K562 (cell line): ENCODE measurements at regions not wholly inside any gene's neighbourhood (a gene's known extent, or its start where the extent isn't known, plus 50 kb on each side); places are given as distances from the start of the nearest gene placed in this dataset.

Experiments
- BHLHE40 ChIP-seq: IDR thresholded peaks from 2 replicates; pipeline ENCODE4 v1.6.1; 2011; ENCODE audit warnings: low read length, improper control_type of control experiment
- HNRNPL ChIP-seq: fragments of 200-400 bp; formaldehyde crosslinking; IDR thresholded peaks from 2 replicates; pipeline ENCODE4 v1.6.1; 2017; ENCODE audit warnings: low read depth, mild to moderate bottlenecking, low read length
- OTX1 ChIP-seq: fragments of 450-650 bp; formaldehyde crosslinking; IDR thresholded peaks from 2 replicates; pipeline ENCODE4 v1.4.0; 2022; ENCODE audit warnings: mild to moderate bottlenecking
- SIX5 ChIP-seq, 2 experiments: IDR thresholded peaks; 2 replicates each; pipeline ENCODE4 v1.6.1; 2011; ENCODE audit warnings: low read length in 2 of 2, borderline replicate concordance in 1 of 2, low read depth in 1 of 2, mild to moderate bottlenecking in 1 of 2, moderate library complexity in 1 of 2; ENCODE audit not compliant: insufficient read depth in 1 of 2
- U2AF1 ChIP-seq: fragments of 200-400 bp; formaldehyde crosslinking; optimal IDR thresholded peaks from 2 replicates; pipeline ENCODE3; 2017; ENCODE audit warnings: mild to moderate bottlenecking, low read depth, low read length, moderate library complexity
- ZNF764 ChIP-seq: fragments of 250-450 bp; sonication (Bioruptor Pico); IDR thresholded peaks from 2 replicates; pipeline ENCODE4 v1.4.0; 2020; ENCODE audit warnings: low read depth, mild to moderate bottlenecking, moderate library complexity
- TF ChIP-seq, protein P1 (sequence below): fragments of 450-650 bp; IDR thresholded peaks from 2 replicates; pipeline ENCODE4 v1.6.1; 2016; ENCODE audit warnings: mild to moderate bottlenecking, moderate library complexity
- TF ChIP-seq, protein P2 (sequence below): IDR thresholded peaks from 2 replicates; pipeline ENCODE4 v1.6.1; 2014; ENCODE audit warnings: antibody characterized with exemption
- TF ChIP-seq, protein P3 (sequence below): fragments of 200-800 bp; sonication (Bioruptor generic); IDR thresholded peaks from 2 replicates; pipeline ENCODE4 v1.6.1; 2017; ENCODE audit warnings: missing genetic modification characterization, missing compliant biosample characterization

DNA sequence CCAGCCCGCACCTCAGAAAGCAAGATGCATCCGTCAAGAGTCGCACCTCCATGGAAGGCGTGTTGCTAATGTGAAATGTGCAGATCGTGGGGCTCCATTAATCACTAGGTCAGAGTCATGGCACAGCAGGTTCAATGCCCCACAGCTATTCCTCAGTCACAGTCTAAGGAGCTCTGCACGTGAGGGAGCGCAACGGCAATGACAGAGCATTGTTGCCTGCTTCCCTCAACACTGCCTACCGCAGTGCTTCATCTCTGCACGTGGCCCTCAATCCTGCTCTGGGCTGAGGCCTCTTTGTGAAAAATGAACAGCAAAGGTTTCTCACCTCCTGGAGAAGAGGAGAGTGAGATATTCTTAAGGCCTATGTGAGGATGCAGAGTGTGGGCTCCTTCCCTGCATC is 995.2 kb upstream of the TMEM132C start (continued):
- TF ChIP-seq, protein P1, sequence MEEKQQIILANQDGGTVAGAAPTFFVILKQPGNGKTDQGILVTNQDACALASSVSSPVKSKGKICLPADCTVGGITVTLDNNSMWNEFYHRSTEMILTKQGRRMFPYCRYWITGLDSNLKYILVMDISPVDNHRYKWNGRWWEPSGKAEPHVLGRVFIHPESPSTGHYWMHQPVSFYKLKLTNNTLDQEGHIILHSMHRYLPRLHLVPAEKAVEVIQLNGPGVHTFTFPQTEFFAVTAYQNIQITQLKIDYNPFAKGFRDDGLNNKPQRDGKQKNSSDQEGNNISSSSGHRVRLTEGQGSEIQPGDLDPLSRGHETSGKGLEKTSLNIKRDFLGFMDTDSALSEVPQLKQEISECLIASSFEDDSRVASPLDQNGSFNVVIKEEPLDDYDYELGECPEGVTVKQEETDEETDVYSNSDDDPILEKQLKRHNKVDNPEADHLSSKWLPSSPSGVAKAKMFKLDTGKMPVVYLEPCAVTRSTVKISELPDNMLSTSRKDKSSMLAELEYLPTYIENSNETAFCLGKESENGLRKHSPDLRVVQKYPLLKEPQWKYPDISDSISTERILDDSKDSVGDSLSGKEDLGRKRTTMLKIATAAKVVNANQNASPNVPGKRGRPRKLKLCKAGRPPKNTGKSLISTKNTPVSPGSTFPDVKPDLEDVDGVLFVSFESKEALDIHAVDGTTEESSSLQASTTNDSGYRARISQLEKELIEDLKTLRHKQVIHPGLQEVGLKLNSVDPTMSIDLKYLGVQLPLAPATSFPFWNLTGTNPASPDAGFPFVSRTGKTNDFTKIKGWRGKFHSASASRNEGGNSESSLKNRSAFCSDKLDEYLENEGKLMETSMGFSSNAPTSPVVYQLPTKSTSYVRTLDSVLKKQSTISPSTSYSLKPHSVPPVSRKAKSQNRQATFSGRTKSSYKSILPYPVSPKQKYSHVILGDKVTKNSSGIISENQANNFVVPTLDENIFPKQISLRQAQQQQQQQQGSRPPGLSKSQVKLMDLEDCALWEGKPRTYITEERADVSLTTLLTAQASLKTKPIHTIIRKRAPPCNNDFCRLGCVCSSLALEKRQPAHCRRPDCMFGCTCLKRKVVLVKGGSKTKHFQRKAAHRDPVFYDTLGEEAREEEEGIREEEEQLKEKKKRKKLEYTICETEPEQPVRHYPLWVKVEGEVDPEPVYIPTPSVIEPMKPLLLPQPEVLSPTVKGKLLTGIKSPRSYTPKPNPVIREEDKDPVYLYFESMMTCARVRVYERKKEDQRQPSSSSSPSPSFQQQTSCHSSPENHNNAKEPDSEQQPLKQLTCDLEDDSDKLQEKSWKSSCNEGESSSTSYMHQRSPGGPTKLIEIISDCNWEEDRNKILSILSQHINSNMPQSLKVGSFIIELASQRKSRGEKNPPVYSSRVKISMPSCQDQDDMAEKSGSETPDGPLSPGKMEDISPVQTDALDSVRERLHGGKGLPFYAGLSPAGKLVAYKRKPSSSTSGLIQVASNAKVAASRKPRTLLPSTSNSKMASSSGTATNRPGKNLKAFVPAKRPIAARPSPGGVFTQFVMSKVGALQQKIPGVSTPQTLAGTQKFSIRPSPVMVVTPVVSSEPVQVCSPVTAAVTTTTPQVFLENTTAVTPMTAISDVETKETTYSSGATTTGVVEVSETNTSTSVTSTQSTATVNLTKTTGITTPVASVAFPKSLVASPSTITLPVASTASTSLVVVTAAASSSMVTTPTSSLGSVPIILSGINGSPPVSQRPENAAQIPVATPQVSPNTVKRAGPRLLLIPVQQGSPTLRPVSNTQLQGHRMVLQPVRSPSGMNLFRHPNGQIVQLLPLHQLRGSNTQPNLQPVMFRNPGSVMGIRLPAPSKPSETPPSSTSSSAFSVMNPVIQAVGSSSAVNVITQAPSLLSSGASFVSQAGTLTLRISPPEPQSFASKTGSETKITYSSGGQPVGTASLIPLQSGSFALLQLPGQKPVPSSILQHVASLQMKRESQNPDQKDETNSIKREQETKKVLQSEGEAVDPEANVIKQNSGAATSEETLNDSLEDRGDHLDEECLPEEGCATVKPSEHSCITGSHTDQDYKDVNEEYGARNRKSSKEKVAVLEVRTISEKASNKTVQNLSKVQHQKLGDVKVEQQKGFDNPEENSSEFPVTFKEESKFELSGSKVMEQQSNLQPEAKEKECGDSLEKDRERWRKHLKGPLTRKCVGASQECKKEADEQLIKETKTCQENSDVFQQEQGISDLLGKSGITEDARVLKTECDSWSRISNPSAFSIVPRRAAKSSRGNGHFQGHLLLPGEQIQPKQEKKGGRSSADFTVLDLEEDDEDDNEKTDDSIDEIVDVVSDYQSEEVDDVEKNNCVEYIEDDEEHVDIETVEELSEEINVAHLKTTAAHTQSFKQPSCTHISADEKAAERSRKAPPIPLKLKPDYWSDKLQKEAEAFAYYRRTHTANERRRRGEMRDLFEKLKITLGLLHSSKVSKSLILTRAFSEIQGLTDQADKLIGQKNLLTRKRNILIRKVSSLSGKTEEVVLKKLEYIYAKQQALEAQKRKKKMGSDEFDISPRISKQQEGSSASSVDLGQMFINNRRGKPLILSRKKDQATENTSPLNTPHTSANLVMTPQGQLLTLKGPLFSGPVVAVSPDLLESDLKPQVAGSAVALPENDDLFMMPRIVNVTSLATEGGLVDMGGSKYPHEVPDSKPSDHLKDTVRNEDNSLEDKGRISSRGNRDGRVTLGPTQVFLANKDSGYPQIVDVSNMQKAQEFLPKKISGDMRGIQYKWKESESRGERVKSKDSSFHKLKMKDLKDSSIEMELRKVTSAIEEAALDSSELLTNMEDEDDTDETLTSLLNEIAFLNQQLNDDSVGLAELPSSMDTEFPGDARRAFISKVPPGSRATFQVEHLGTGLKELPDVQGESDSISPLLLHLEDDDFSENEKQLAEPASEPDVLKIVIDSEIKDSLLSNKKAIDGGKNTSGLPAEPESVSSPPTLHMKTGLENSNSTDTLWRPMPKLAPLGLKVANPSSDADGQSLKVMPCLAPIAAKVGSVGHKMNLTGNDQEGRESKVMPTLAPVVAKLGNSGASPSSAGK: peak; percentile 77
- TF ChIP-seq ZNF764 (CRISPR knock-in tag) (no peak), BHLHE40 (peak; percentile 92), SIX5 (IDR thresholded peaks at IDR 0.05; ENCODE audit: borderline replicate concordance in 1 of 2, insufficient read depth in 1 of 2, low read depth in 1 of 2, low read length in 2 of 2) (no peak), OTX1 (CRISPR knock-in tag) (no peak), HNRNPL (no peak), U2AF1 (no peak)
- TF ChIP-seq, protein P2, sequence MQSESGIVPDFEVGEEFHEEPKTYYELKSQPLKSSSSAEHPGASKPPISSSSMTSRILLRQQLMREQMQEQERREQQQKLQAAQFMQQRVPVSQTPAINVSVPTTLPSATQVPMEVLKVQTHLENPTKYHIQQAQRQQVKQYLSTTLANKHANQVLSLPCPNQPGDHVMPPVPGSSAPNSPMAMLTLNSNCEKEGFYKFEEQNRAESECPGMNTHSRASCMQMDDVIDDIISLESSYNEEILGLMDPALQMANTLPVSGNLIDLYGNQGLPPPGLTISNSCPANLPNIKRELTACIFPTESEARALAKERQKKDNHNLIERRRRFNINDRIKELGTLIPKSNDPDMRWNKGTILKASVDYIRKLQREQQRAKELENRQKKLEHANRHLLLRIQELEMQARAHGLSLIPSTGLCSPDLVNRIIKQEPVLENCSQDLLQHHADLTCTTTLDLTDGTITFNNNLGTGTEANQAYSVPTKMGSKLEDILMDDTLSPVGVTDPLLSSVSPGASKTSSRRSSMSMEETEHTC: no peak
- TF ChIP-seq, protein P3, sequence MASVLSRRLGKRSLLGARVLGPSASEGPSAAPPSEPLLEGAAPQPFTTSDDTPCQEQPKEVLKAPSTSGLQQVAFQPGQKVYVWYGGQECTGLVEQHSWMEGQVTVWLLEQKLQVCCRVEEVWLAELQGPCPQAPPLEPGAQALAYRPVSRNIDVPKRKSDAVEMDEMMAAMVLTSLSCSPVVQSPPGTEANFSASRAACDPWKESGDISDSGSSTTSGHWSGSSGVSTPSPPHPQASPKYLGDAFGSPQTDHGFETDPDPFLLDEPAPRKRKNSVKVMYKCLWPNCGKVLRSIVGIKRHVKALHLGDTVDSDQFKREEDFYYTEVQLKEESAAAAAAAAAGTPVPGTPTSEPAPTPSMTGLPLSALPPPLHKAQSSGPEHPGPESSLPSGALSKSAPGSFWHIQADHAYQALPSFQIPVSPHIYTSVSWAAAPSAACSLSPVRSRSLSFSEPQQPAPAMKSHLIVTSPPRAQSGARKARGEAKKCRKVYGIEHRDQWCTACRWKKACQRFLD (CRISPR knock-in tag): no peak
